Upper lobe of left lung (tissue), 4 donors: ENCODE measurements at regions not wholly inside any gene's neighbourhood (a gene's known extent, or its start where the extent isn't known, plus 50 kb on each side); places are given as distances from the start of the nearest gene placed in this dataset.

Experiments used
- CTCF ChIP-seq, 6 experiments: fragments of 450-650 bp in 4 of 6; fragments of 200-600 bp in 2 of 6; sonication (generic) in 2 of 6; IDR thresholded peaks; one replicate each; pipeline ENCODE4 v1.5.1; 2016 to 2019; ENCODE audit warnings: antibody characterized with exemption in 6 of 6
- POLR2A ChIP-seq, 4 donors: fragments of 450-650 bp; IDR thresholded peaks; one replicate each; pipeline ENCODE4 v1.5.1; 2016 to 2017; ENCODE audit warnings: antibody characterized with exemption in 4 of 4, mild to moderate bottlenecking in 2 of 4
- POLR2AphosphoS5 ChIP-seq, 2 donors: sonication (generic); formaldehyde crosslinking; IDR thresholded peaks; one replicate each; pipeline ENCODE4 v1.5.1; 2017; ENCODE audit warnings: antibody characterized with exemption in 2 of 2

- TF ChIP-seq POLR2A (IDR thresholded peaks at IDR 0.05) (no peak), CTCF (IDR thresholded peaks at IDR 0.05) (no peak), POLR2AphosphoS5 (IDR thresholded peaks at IDR 0.05) (no peak)
These were observed 833.3 kb downstream of the CDH9 start for GRCh38 chr5:26205121-26205520.
